Spleen (tissue), 11 donors: ENCODE measurements at regions not wholly inside any gene's neighbourhood (a gene's known extent, or its start where the extent isn't known, plus 50 kb on each side); places are given as distances from the start of the nearest gene placed in this dataset.

ENCODE experiments used
- DNase-seq: peaks from one replicate; pipeline ENCODE4 v3.0.0-alpha.2; 2020
- H3K27ac ChIP-seq, 8 donors: fragments of 200-600 bp; sonication (generic) in 7 of 8; 1 replicate in 4 of 8; 2 replicates in 4 of 8; pipeline versions ENCODE4 v1.5.0 to v1.8.0; 2016 to 2021; ENCODE audit warnings: inconsistent platforms in 4 of 8, mild to moderate bottlenecking in 4 of 8, moderate library complexity in 1 of 8
- H3K27me3 ChIP-seq, 7 donors: fragments of 200-600 bp; sonication (generic) in 6 of 7; replicated peaks in 1 of 7; 1 replicate in 4 of 7; 2 replicates in 3 of 7; pipeline versions ENCODE4 v1.5.0 to v1.8.0; 2016 to 2021; ENCODE audit warnings: inconsistent platforms in 3 of 7, mild to moderate bottlenecking in 1 of 7
- H3K36me3 ChIP-seq, 6 donors: fragments of 200-600 bp; sonication (generic) in 5 of 6; 1 replicate in 4 of 6; 2 replicates in 2 of 6; pipeline versions ENCODE4 v1.5.0 to v1.8.0; 2016 to 2021; ENCODE audit warnings: inconsistent platforms in 2 of 6
- H3K4me1 ChIP-seq, 6 donors: fragments of 200-600 bp; sonication (generic) in 5 of 6; 1 replicate in 3 of 6; 2 replicates in 3 of 6; pipeline versions ENCODE4 v1.5.0 to v1.8.0; 2016 to 2021; ENCODE audit warnings: inconsistent platforms in 3 of 6
- H3K4me3 ChIP-seq, 8 donors: fragments of 200-600 bp; sonication (generic) in 7 of 8; 1 replicate in 4 of 8; 2 replicates in 4 of 8; pipeline versions ENCODE4 v1.5.0 to v1.8.0; 2016 to 2021; ENCODE audit warnings: inconsistent platforms in 4 of 8, mild to moderate bottlenecking in 4 of 8, moderate library complexity in 2 of 8
- H3K9me3 ChIP-seq, 8 donors: fragments of 200-600 bp; sonication (generic) in 7 of 8; 1 replicate in 4 of 8; 2 replicates in 4 of 8; pipeline versions ENCODE4 v1.5.0 to v1.8.0; 2016 to 2021; ENCODE audit warnings: inconsistent platforms in 4 of 8
- POLR2A ChIP-seq, 3 donors: fragments of 450-650 bp; IDR thresholded peaks; one replicate each; pipeline ENCODE4 v1.5.1; 2017; ENCODE audit warnings: antibody characterized with exemption in 3 of 3, mild to moderate bottlenecking in 1 of 3
- POLR2AphosphoS5 ChIP-seq, 3 donors: sonication (generic); formaldehyde crosslinking; IDR thresholded peaks; one replicate each; pipeline ENCODE4 v1.5.1; 2017; ENCODE audit warnings: antibody characterized with exemption in 3 of 3
- WGBS, 5 donors: extraction: QIAGEN DNeasy Blood & Tissue Kit in 3 of 5; methylation state at CpG; one replicate each; pipeline versions ENCODE4 v1.1.5 to v1.1.7; 2013 to 2018; 5-methylcytosine and 5-hydroxymethylcytosine counted together
- intact Hi-C: fragments of 100-400 bp; cut with DNase I; formaldehyde crosslinking; loops from one replicate; pipeline ENCODE4 v1.15.0; 2023; ENCODE audit warnings: low total_unique reads
- TF ChIP-seq, protein P1 (sequence below), 11 experiments: fragments of 200-600 bp in 7 of 11; fragments of 450-650 bp in 4 of 11; sonication (generic) in 4 of 11; IDR thresholded peaks in 8 of 11; conservative IDR thresholded peaks in 3 of 11; 1 replicate in 7 of 11; 2 replicates in 4 of 11; pipeline versions ENCODE4 v1.4.0 to v1.8.0; 2016 to 2021; ENCODE audit warnings: antibody characterized with exemption in 11 of 11, inconsistent platforms in 4 of 11, mild to moderate bottlenecking in 1 of 11
- donor health status: healthy with polysubstance abuse.
- donor health status: DM: no; HTN: no; CAD: no; lungs with moderate emphysema.
- donor health status: DM: no; HTN: no; CAD: no.
- donor health status: Bipolar disorder and iron deficiency.
- donor health status: healthy.
- donor health status: DM: no; HTN: no; CAD: no.
- donor health status: DM: yes; HTN: yes; CAD: no.

DNA sequence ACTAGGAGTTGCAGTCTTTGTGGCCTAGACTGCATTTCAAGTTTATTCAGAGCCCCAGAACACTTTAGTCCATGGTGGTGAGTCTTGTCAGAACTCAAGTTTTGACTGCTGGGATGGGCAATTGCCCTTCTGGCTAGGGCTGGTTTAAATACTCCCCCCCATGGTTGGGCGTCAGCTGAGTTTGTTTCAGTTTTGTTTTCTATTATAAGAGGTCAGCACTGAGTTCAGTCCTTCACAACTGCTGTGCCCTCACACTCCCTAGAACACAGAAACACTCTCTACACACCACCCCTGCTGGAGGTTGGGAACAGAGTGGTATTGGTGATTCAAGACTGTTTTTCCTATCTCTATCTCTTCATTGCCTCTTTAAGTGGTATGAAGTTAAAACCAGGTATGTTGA is 217.0 kb downstream of the GUCY2F start:
- H3K4me1 ChIP-seq, result no peaks in the 10 kb centered on the region
- no peaks in the 10 kb centered on the region for H3K27me3 ChIP-seq
- intact Hi-C loops, result no loop called here
- no peak overlapping the region for H3K4me3 ChIP-seq
- no peaks in the 10 kb centered on the region for H3K36me3 ChIP-seq
- no peak overlapping the region for H3K27ac ChIP-seq
- peaks cover 0 to 18% (median 0%) of the 10 kb centered on the region in 8 donors for H3K9me3 ChIP-seq
- WGBS, 5 donors, result 50 to 100% (median 70%) methylated on average over 1 of the region's 1 CpG
- TF ChIP-seq, protein P1, sequence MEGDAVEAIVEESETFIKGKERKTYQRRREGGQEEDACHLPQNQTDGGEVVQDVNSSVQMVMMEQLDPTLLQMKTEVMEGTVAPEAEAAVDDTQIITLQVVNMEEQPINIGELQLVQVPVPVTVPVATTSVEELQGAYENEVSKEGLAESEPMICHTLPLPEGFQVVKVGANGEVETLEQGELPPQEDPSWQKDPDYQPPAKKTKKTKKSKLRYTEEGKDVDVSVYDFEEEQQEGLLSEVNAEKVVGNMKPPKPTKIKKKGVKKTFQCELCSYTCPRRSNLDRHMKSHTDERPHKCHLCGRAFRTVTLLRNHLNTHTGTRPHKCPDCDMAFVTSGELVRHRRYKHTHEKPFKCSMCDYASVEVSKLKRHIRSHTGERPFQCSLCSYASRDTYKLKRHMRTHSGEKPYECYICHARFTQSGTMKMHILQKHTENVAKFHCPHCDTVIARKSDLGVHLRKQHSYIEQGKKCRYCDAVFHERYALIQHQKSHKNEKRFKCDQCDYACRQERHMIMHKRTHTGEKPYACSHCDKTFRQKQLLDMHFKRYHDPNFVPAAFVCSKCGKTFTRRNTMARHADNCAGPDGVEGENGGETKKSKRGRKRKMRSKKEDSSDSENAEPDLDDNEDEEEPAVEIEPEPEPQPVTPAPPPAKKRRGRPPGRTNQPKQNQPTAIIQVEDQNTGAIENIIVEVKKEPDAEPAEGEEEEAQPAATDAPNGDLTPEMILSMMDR (IDR thresholded peaks at IDR 0.05 in 8 of 11, conservative IDR thresholded peaks at IDR 0.05 in 3 of 11), result no peak
- TF ChIP-seq POLR2AphosphoS5 (IDR thresholded peaks at IDR 0.05) (no peak), POLR2A (IDR thresholded peaks at IDR 0.05) (no peak)
- no peak for DNase-seq

DNA sequence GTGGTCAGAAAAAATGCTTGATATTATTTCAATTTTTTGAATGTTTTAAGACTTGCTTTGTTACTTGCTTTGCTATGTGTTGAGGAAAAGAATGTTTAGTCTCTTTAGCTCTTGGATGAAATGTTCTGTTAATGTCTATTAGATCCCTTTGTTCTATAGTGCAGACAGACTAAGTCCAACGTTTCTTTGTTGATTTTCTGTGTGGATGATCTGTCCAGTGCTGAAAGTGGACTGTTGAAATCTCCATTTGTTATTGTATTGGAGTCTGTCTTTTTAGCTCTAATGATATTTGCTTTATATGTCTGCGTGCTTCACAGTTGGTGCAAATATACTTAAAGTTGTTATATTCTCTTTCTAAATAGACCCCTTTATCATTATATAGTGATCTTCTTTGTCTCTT is 220.6 kb downstream of the GUCY2F start:
- Histone ChIP-seq H3K36me3 (no peaks in the 10 kb centered on the region), H3K27ac (no peak overlapping the region), H3K9me3 (peaks cover 0 to 18% (median 0%) of the 10 kb centered on the region in 8 donors), H3K27me3 (no peaks in the 10 kb centered on the region), H3K4me3 (no peak overlapping the region), H3K4me1 (no peaks in the 10 kb centered on the region)
- TF ChIP-seq POLR2AphosphoS5 (IDR thresholded peaks at IDR 0.05), result no peak
- TF ChIP-seq POLR2A (IDR thresholded peaks at IDR 0.05), result no peak
- TF ChIP-seq, protein P1 (IDR thresholded peaks at IDR 0.05 in 8 of 11, conservative IDR thresholded peaks at IDR 0.05 in 3 of 11), result no peak
- 47 to 61% (median 60%) methylated on average over 2 of the region's 2 CpGs for WGBS, 5 donors
- no peak for DNase-seq
- intact Hi-C loops, result no loop called here

DNA sequence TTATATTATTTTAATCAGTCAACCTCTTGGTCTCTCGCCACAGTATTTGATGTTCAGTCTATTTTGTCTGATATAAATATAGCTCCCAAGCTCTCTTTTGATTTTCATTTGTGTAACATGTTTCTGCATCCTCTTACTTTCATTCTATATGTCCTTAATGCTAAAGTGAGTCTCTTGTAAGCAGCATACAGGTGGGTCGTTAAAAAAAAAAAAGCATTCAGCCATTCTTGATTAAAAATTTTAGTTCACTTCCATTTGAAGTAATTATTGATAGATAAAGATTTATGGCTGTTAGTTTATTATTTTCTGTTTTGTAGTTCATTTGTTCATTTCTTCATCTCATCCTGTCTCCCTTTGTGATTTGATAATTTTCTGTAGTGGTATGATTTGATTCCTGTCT is 229.1 kb downstream of the GUCY2F start:
- Histone ChIP-seq H3K4me1 (no peaks in the 10 kb centered on the region), H3K27ac (no peak overlapping the region), H3K27me3 (no peaks in the 10 kb centered on the region), H3K4me3 (no peak overlapping the region), H3K36me3 (no peaks in the 10 kb centered on the region), H3K9me3 (peaks cover 0 to 39% (median 9%) of the 10 kb centered on the region in 8 donors)
- WGBS, 5 donors, result 73 to 93% (median 92%) methylated on average over 2 of the region's 2 CpGs
- no peak for DNase-seq
- TF ChIP-seq, protein P1 (IDR thresholded peaks at IDR 0.05 in 8 of 11, conservative IDR thresholded peaks at IDR 0.05 in 3 of 11), result no peak
- TF ChIP-seq POLR2A (IDR thresholded peaks at IDR 0.05), result no peak
- TF ChIP-seq POLR2AphosphoS5 (IDR thresholded peaks at IDR 0.05), result no peak
- intact Hi-C loops, result no loop called here

DNA sequence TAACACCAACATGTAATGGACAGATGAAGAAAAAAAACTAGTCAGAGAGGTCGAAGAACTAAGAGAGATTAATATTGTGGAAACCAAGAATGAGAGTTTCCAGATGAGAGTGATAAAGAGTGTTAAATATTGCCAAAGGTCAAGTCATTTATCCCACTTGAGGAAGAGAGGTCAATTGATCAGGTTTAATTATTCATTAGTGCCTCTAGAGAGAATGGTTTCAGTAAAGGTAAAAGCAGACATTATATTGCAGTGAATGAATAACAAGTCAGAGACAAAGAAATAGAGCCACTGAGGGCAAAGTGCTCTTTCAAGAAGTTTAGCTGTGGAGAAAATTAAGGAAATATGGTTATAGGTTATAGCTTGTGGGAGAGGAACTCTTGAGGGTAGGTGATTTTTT is 263.1 kb downstream of the GUCY2F start:
- Histone ChIP-seq H3K36me3 (no peaks in the 10 kb centered on the region), H3K27ac (no peak overlapping the region), H3K9me3 (peaks cover 0 to under 1% (median 0%) of the 10 kb centered on the region in 8 donors), H3K4me3 (no peak overlapping the region), H3K27me3 (no peaks in the 10 kb centered on the region), H3K4me1 (no peaks in the 10 kb centered on the region)
- 0 to 2% (median 0%) methylated on average over 1 of the region's 1 CpG for WGBS, 5 donors
- DNase-seq, result no peak
- intact Hi-C loops, result no loop called here
- TF ChIP-seq, protein P1 (IDR thresholded peaks at IDR 0.05 in 8 of 11, conservative IDR thresholded peaks at IDR 0.05 in 3 of 11), result no peak
- TF ChIP-seq POLR2A (IDR thresholded peaks at IDR 0.05), result no peak
- no peak for TF ChIP-seq POLR2AphosphoS5 (IDR thresholded peaks at IDR 0.05)
